CD4-positive, alpha-beta T cell treated with Interleukin-12 subunit alpha and Interleukin-12 subunit beta, for 1 hour (primary cell): ENCODE measurements at regions not wholly inside any gene's neighbourhood (a gene's known extent, or its start where the extent isn't known, plus 50 kb on each side); places are given as distances from the start of the nearest gene placed in this dataset.

Experiments used
- DNase-seq: peaks from one replicate; pipeline ENCODE4 v3.0.0-alpha.2; 2020

DNA sequence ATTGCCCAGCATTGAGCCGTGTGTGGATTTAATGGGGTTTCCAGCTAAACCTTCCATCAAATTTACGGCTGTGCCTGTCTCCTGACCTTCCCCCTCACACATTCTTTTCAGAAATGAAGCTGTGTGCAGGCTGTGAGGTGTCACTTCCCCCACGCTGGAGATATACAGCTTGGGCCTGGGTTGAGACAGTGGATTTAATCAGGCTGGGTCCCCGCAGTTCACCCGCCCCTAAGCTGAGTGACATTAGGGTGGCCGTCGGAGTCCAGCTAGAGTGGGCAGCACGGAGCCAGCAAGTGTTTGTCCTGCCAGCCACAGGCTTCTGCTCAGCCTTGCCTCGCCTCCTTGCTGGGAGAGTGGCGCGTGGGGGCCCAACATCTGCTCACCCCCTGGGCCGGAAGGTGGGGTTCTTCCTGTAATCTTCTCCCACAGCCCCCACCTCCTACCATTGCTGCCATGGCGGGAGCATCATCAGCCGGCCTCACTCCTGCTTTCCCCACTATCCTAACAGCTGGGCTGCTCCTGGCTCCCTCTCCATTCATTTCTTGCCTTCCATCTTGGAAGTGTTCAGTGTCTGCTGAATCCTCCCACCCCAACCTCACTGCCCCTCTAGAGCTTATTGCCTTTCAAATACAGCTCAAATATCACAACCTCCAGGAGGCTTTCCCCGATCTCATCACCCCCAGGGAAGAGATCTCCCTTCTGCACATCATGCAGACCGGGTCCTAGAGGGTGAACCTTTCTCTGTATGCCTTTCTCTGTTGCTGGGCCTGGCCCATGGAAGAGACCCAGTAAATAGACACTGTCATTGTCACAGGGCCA is 149.0 kb downstream of the GLI2 start:
- DNase-seq, result no peak

DNA sequence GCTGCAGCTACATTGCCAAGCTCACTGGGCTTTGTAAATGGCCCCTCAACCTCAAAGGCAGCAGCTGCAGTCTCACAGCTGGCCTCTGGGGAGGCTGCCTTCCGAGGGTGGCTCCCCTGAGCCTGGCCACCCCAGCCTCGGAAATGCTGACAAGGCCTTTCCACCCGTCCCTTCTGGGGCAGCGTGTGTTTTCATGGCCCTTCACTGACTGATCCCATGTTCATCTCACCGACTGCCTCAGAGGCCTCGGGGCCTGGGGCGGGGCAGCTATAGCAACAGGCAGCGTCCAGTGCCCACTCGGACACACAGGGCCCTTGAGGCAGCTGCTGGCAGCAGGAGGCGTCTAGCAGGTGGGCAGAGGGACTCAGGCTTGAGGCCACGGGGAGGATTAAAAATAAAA is 149.7 kb downstream of the GLI2 start:
- DNase-seq, result no peak

DNA sequence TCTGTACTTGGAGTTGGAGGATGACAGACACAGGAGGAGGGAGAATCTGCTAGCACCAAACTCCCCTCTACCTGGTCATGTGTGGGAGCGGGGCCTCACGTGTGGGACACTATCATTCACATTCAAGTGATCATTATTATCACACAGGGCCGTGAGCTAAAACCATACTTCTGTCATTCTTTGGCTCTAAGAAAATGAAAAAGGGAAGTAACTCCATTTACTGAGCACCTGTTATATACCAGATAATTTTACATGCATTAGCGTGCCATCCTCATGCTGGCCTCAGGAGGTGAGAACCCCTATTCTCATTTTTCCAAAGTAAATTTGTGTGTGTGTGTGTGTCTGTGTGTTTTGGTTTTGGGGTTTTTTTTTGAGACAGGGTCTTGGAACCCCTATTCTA is 150.1 kb downstream of the GLI2 start:
- DNase-seq, result no peak

DNA sequence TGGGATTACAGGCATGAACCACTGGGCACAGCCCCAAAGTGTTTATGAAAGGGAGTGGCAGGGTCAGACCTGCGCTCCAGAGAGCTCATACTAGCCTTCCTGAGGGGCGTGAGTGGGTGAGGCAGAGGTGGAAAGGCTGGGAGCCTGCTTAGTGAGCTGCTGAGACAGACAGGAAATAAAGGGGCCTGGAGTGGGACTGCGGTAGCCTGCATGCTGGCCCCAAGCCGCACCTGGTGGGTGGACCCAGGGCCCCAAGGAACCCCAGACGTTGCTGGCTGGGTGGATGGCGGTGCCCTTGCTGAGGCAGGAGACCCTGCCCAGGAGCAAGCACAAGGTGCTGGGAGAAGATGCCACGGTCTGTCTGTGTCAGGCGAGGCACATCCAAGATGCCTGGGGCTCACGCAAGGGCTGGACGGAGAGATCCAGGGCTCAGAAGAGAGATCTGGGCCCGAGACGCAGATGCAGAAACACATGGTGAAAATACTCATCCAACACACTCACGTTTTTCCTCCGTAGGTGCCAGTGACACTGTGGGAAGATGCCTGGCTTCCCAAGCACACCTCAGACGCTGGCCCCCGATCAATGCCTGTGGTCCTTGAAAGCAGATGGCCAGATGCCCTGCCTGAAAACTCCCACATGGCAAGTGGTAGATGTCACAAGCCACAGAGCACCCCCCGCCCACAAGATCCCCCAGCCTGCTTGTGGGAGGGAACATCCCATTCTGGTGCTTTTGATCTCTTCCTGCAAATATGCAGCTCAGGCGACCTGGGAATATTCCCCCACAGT is 151.1 kb downstream of the GLI2 start:
- no peak for DNase-seq

DNA sequence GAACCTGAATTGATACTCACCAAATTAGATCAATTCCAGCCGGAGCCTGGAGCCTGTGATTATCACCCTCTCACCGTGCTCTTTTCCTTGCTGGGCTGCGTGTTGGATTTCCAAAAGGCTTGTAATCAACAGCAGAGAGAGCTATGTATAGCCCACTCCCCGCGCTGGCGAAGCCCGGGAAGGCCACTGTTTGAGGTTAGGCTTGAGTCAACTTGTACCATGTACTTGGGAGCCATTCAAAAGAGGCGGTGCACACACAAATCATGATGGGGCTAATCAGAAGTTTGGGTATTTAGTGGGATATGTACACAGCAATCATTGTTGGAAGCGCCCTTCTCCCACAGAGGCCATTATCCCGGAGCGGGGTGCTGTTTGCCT is 151.6 kb downstream of the GLI2 start:
- no peak for DNase-seq

DNA sequence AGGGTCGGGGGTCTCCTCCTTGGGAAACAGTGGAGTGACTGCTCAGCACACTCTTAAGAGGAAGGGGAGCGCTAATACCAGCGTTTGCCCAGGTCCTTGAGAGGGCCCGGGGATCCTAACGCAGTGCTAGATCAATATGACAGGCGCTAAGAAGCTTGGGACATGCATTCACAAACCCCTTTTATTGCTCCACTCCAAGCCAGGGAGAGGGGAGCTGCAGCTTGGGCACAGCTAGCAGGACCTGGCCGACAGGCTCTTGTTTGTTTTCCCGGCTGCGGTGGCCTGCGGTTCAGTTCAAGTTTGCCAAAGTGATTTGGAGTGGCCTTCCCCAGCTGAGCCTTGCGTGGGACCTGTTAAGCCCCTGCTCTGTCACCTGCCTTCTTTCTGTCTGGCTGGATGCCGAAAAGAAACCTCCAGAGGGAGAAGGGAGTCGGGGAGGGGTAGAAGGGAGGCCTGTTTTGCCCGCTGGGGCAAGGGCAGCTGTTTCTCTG is 152.1 kb downstream of the GLI2 start:
- DNase-seq, result no peak

DNA sequence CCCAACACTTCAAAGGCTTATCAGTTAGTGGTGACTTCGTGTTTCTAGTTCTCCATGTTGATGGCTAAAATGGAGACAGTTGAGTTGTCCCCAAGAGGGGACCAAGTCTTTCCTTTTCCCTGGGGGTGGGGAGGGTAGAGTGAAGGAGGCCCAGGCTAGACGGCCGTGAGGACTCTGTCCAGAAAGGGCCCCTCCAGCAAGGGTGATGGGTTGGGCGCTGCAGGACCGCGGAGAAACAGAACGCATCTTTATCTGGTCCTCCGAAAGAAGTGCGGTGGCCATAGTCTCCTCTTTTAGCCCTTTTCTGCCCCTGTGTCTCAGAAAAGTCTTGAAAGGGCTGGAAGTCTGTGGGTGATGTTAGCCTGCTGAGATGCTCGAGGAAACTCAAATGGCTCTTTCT is 153.2 kb downstream of the GLI2 start:
- no peak for DNase-seq

DNA sequence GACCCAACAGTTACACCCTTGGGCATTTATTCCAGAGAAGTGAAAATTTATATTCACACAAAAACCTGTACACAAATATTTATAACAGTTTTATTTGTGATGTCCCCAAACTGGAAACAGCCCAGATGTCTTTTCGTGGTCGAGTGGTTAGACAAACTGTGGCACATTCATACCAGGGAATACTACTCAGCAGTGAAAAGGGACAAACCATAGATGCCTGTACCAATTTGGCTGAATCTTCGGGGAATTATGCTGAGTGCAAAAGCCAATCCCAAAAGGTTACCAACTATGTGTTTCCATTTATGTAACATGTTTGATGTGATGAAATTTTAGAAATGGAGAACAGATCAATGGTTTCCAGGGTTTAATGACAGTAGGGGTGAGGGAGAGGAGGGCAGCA is 154.3 kb downstream of the GLI2 start:
- no peak for DNase-seq

DNA sequence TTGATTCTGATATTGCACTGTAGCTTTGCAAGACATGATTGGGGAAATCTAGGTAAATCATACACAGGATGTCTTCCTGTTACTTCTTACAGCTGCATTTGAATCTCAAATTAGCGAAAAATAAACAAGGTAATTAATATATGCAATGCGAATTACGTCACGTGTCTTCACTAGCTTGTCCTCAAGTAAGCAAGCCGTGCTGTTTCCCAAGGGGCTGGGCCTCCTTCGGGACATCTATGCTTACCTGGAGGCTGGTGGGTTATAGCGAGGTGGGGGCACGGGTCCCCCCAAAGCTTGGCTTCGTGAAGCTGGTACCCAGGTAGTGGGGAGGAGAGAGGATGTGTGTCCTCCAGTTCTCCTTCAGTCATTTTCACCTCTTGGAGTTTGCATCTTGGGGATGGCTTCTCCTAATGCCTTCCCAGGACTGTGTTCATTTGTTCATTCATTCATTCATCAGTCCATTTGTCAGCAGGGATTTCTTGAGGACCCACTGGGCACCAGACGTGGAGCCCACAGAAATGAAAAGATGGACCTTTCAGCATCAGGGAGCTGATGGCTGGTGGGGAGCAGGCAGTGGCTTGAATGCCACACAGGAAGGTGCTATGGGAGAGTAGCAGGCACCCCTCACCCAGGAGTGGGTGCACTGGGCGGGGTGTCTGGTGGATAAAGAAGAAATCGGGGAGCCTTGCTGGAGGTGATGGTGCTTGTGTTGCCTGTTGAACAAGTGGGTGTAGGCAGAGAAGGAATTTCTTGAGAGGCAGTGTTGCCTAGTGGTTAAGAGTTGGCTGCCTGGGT is 155.1 kb downstream of the GLI2 start:
- DNase-seq, result no peak

DNA sequence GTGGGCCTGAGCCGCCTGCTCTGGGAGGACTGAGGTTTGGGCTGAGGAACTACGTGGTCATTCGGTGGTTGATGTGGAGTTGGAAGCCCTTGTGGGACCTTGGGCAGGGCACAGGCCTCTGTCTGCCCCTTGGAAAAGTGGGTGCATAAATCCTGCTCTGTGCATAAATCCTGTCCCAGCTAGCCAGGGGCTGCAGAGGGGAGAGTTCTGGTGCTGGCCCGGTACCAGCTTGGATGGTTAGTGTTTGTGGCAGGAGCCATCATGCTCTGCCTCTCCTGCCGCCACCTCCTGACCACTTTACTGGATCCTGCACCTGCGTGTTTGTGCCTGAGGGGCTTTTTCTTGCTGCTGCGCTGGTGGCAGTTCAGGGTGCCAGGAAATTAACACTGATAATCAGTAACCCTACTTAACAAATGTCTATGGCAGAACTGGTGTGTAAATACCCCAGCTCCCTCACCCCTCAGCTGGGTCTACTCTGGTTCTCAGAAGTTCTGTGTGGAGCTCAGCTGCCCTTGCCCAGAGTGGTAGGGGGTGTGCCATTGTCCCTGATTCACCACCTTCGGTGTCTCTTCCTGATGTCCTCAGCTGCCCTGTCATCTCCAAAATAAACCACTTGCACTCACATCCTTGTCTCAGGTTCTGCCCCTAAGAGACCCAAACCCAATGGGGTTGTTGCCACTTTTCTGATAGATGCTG is 156.8 kb downstream of the GLI2 start:
- DNase-seq, result no peak

DNA sequence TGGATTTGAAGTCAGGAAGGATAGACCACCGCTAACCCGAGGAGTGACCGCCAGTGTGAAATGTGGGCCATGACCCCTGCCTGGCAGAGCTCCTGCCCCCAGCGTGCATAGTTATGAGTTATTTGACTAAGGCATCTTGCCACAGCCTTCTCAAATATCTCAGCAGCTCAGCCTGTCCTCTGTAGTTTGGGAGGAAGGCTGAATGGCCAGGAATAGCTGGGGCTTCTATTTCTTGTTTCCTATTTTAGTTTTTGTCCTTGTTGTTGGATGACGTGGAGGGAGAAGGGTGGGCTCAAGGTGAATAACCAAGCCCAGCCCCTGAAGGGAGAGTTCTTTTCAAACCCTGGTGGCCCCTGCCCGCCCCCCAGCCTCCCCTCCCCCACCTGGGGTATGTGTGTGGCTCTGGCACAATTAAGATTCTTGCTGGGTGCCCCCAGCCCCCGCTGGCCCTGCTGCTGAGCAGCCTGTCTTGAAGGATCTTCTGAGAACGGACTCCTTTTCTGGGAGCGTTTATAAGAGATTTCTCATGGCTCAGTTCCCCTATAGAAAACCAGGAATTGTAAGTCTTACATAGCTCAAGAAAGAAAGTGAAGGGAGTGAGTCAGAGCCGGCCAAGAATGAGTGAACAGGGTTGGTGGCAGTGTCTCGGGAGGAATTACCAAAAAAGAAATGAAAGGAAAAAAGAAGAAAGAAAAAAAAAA is 157.4 kb downstream of the GLI2 start:
- no peak for DNase-seq

DNA sequence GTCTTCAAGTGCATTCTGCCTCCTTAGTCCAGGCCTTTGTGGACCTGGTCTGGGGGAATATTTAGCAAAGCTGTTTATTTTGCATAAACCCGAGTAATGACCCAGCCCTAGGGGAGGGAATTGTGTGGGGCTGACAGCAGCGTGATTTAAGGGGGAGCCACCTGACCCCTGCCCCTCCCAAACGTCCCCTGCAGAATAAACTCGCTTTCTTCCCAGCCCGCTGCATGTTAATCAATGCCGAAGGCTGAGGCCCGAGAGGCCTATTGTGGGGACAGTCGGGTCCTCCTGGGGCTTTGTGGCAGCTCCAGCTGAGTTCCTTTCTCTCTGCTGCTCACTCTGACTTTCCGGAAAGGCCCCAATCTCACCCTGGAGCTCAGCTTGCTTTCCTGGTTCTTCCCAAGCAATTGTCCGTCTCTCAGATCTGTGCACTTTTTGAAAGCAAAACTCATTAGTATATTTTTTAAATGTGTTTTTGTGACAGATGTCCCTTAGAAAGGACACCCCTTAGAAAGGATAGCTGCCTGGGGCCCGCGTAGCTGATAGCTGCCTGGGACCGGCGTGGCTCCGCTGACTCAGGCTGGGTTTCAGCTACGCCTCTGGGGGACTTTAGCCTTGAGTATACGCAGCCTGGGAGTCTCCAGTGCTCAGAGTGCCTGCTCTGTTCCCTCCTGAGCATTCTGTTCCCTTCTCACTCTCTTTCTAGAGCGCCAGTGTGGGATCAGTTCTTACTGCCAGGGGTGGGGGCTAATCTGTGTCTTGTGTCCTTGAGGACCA is 158.3 kb downstream of the GLI2 start:
- no peak for DNase-seq

DNA sequence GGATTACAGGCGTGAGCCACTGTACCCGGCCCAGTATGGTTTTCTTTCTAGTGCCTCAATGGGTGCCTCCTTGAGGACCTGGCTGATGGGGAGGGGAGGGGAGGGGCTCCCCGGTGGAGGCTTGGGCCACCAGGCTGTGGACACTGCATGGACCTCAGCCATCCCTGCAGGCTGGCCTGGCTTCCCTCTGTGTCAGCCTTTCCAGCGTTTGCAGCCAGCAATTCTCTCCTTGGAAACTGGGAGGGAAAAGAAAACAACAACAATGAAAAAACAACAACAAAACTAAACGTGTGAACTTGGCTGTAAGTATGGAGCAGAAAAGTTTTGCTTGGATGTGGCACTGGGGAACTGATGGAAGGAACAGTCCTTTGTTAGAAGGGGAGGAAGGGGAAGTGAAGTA is 159.3 kb downstream of the GLI2 start:
- no peak for DNase-seq

DNA sequence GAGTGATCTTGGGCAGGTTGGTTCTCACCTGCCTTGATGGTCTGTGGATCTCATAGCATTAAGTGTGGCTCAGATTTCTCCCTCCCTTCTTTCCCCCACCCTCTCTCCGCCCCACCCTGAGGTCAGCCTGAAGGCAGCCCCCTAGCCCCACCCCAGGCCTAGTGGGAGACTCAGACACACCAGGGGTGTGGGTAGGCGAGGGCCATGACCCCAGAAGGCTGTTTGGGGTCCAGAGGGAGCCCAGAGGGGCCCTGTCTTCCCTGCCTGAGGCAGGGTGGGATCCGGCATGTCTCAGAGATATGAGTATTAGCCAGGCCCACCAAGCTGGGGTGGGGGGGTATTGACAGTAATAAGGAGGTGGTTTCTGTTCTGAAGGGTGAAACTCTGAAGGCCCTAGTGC is 160.5 kb downstream of the GLI2 start:
- DNase-seq, result no peak

DNA sequence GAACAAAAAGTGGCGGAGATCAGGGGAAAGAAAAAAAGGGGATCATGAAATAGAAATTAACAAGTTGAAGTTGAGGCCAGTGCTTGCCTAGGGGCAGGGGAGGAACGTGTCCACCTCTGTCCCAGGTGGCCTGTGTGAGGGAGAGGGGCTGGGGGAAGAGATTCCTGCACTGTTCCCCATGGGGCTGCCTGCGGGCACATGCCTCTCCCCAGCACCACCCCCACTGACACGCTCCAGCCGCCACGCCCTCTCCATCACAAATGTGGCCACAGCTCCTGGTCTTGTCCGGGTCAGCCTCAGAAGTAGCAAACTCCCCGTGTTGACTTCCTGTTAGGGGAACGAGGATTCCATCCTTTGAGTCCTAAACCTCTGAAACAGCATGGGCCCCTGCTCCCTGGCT is 161.2 kb downstream of the GLI2 start:
- no peak for DNase-seq

DNA sequence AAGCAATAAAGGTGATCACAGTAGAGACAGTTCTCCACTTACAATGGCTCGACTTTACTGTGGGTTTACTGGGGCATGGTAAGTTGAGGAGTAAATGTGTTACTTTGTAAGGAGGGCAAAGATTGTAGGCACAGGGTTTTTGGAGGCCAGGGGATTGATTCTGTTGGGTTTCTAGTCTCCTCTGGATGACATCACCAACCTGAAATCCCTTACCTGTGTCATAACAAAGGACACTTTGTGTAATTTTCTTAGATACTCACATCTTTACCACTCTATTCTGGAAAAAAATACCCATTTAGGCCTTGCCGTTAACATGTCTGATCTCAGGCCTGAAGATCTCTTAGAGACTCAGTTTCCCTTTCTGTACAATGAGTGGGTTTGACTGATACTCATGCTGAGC is 161.7 kb downstream of the GLI2 start:
- no peak for DNase-seq

DNA sequence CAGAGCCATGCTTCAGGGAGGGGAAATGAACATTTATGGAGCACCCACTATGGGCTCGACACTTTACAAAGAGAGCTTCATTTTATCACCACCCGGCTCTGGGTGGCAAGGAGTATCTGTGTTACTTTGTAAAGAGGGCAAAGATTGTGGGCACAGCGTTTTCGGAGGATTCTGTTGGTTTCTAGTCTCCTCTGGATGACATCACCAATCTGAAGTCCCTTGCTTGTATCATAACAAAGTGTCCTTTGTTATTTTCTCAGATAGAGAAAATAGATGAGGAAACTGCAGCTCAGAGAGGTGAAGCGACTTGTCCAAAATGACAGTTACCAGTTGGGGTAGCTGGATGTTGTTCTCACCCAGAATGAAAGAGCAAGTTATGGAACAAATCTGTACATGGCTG is 162.8 kb downstream of the GLI2 start:
- DNase-seq, result no peak

DNA sequence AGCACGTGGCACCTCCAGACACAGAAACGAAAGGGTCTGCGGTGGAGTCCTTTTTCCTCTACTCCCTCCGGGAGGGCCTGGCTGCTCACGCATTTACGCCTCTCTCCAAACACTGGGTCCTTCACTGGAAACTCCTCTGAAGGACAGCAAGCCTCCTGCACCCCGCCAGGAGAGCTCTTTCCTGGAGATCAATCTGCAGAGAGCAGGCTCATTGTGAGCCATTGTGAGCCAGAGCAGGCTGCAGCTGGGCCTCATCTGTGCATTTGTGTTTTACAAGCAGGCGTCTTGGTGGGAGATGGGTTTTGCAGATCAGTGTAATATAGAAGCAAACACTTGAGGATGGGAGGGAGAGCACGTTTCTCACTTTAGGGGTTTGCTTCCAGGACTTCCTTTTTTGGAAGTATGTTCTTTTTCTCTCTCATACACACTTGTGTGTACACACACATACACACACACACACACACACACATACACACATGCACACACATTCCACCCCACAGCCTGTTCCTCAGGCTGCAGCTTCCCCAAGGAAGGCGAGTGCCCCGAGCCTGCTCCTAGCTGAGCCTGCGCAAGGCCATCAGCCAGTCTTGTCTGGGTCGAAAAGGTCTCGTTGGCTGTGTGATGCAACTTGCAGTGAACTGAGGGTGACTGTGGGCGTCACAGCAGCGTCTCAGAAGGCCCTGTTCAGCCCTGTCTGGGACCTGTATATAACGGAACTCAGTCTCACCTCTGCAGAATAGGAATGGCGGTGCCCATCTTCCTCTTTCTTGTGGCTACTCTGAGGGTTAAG is 163.5 kb downstream of the GLI2 start:
- no peak for DNase-seq

DNA sequence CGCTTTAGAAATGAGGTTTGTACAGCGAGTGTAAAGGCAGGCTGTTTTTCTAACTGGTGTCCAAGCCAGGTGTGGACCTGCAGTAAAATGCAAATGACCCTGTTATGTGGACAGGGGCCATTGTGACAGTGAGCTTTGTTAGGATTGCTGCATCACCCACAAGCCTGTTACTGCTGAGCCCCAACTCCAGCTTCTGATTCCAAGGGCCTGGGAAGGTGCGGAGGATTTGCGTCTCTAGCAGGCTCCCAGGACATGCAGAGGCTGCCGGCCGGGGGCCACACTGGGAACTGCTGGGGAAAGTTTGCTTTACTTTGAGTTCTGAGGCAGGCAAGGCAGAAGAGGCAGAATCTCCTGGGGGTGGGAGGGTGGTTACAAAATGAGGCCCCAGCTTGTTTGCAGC is 164.1 kb downstream of the GLI2 start:
- no peak for DNase-seq

DNA sequence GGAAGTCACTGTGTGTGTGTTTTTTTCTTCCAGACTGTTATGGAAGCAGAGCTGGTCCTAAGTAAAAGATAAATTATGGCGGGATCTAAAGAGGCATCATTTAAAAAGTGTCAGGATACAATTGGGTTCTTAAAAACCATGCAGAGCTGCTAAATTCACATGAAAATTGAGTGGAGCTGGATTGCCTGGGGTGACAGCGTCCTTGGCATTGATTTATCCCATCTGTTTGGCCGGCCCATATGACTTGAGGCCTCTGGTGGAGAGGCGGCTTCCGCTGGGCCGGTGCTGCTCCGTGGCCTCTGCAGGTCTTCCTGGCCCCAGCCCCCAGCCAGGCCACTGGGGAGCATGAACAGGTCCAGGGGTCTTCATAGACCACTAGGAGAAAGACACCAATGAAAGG is 165.5 kb downstream of the GLI2 start:
- DNase-seq, result no peak

DNA sequence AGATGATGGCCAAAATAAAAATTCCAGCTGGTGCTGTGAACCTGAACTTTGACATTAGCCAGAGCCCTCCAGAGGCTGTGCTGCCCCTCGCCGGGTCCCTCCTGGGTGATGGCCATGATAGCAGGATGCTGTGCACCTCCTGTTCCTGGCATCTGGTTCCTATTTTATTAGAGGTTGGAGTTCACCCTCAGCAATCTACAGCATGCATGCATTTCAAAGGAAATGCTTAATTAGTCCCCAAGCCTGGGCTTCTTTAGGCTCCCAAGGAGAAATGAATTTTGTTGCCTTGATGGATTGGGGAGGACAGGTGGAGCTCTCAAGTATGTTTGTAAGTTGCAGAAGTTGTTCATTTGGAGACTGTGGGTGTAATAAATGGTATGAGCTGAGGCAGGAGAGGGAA is 166.9 kb downstream of the GLI2 start:
- DNase-seq, result no peak
